IMR-90 (cell line): ENCODE measurements at regions not wholly inside any gene's neighbourhood (a gene's known extent, or its start where the extent isn't known, plus 50 kb on each side); places are given as distances from the start of the nearest gene placed in this dataset.

Experiments
- ATAC-seq: fragments of 200-7000 bp; cut with Tn5 transposase; 2 replicates; pipeline ENCODE4 v1.9.1; 2020; ENCODE audit warnings: low read depth, mild to moderate bottlenecking, moderate library complexity
- BruUV-seq: library from RNA; stranded (reverse); fragments of 400-500 nt; replicated peaks from 2 replicates; lab custom pipeline; 2021; lab: Mats Ljungman, UMichigan
- CTCF ChIA-PET: fragments of 300-600 bp; formaldehyde crosslinking; extraction: SDS; loops from one replicate; lab custom pipeline; 2021; ENCODE audit warnings: antibody characterized with exemption; lab: Yijun Ruan, JAX
- POLR2A ChIA-PET: fragments of 300-600 bp; sonication (Branson Sonifier 250); formaldehyde crosslinking; loops from one replicate; lab custom pipeline; 2022; ENCODE audit warnings: antibody characterized with exemption; ENCODE audit not compliant: unreplicated experiment; lab: Charles Lee
- DNase-seq: peaks from one replicate; pipeline ENCODE4 v3.0.0; 2013
- H2AFZ ChIP-seq: replicated peaks from 2 replicates; pipeline ENCODE3; 2013; ENCODE audit warnings: low read length, mild to moderate bottlenecking; ENCODE audit not compliant: poor library complexity
- H2AK5ac ChIP-seq: 2 replicates; pipeline ENCODE4 v1.6.1; 2013; ENCODE audit warnings: low read depth, low read length, inconsistent platforms
- H2AK9ac ChIP-seq: replicated peaks from 2 replicates; pipeline ENCODE3; 2013; ENCODE audit warnings: mild to moderate bottlenecking, low read depth, low read length, moderate library complexity; ENCODE audit not compliant: poor library complexity
- H2BK120ac ChIP-seq: 2 replicates; pipeline ENCODE4 v1.6.1; 2013; ENCODE audit warnings: low read depth, low read length, inconsistent platforms
- H2BK15ac ChIP-seq: 3 replicates; pipeline ENCODE4 v1.6.1; 2013; ENCODE audit warnings: low read depth, low read length, inconsistent platforms
- H2BK20ac ChIP-seq: 2 replicates; pipeline ENCODE4 v1.6.1; 2013; ENCODE audit warnings: low read depth, mild to moderate bottlenecking, inconsistent platforms, low read length, moderate library complexity
- H2BK5ac ChIP-seq: 2 replicates; pipeline ENCODE4 v1.6.1; 2013; ENCODE audit warnings: mild to moderate bottlenecking, low read depth, low read length, inconsistent platforms; ENCODE audit not compliant: poor library complexity, severe bottlenecking
- H3K14ac ChIP-seq: replicated peaks from 2 replicates; pipeline ENCODE4 v1.6.1; 2013; ENCODE audit warnings: low read depth, low read length, inconsistent platforms
- H3K18ac ChIP-seq: 2 replicates; pipeline ENCODE4 v1.6.1; 2013; ENCODE audit warnings: low read depth, low read length, control low read depth
- H3K23ac ChIP-seq: 2 replicates; pipeline ENCODE4 v1.6.1; 2013; ENCODE audit warnings: low read depth, low read length, inconsistent platforms
- H3K27ac ChIP-seq: 2 replicates; pipeline ENCODE4 v1.5.1; 2013; ENCODE audit warnings: mild to moderate bottlenecking, control low read depth, low read length; ENCODE audit not compliant: insufficient read depth
- H3K27me3 ChIP-seq: 2 replicates; pipeline ENCODE4 v1.6.1; 2013; ENCODE audit warnings: low read length; ENCODE audit not compliant: control insufficient read depth, insufficient read depth
- H3K36me3 ChIP-seq: 2 replicates; pipeline ENCODE4 v1.6.1; 2013; ENCODE audit warnings: low read length, mixed read lengths; ENCODE audit not compliant: control insufficient read depth, insufficient read depth
- H3K4ac ChIP-seq: 2 replicates; pipeline ENCODE4 v1.6.1; 2013; ENCODE audit warnings: low read depth, low read length, inconsistent platforms
- H3K4me1 ChIP-seq: 2 replicates; pipeline ENCODE4 v1.6.1; 2013; ENCODE audit warnings: low read length, mixed read lengths; ENCODE audit not compliant: control insufficient read depth, insufficient read depth
- H3K4me2 ChIP-seq: 2 replicates; pipeline ENCODE4 v1.6.1; 2013; ENCODE audit warnings: low read depth, mild to moderate bottlenecking, control low read depth, low read length, moderate library complexity
- H3K4me3 ChIP-seq: 2 replicates; pipeline ENCODE4 v1.5.1; 2013; ENCODE audit warnings: low read depth, mild to moderate bottlenecking, control low read depth, low read length, moderate library complexity; ENCODE audit not compliant: insufficient read depth
- H3K56ac ChIP-seq: 2 replicates; pipeline ENCODE4 v1.6.1; 2013; ENCODE audit warnings: low read length, inconsistent platforms; ENCODE audit not compliant: insufficient read depth; ENCODE audit errors: extremely low read depth
- H3K79me1 ChIP-seq, 2 experiments: 2 replicates each; pipeline ENCODE4 v1.6.1; 2013; ENCODE audit warnings: low read length in 2 of 2, inconsistent platforms in 1 of 2, low read depth in 1 of 2
- H3K9ac ChIP-seq: 2 replicates; pipeline ENCODE4 v1.6.1; 2013; ENCODE audit warnings: low read depth, low read length, control low read depth
- H3K9me1 ChIP-seq: 2 replicates; pipeline ENCODE4 v1.6.1; 2013; ENCODE audit warnings: low read length, inconsistent platforms; ENCODE audit not compliant: insufficient read depth
- H3K9me3 ChIP-seq: 2 replicates; pipeline ENCODE4 v1.6.1; 2013; ENCODE audit warnings: low read length; ENCODE audit not compliant: control insufficient read depth, insufficient read depth
- H4K20me1 ChIP-seq: 2 replicates; pipeline ENCODE4 v1.6.1; 2013; ENCODE audit warnings: low read length, inconsistent platforms; ENCODE audit not compliant: insufficient read depth
- H4K5ac ChIP-seq: 2 replicates; pipeline ENCODE4 v1.6.1; 2013; ENCODE audit warnings: mild to moderate bottlenecking, low read depth, low read length, control low read depth
- H4K8ac ChIP-seq, 2 experiments: 2 replicates each; pipeline ENCODE4 v1.6.1; 2013; ENCODE audit warnings: low read depth in 2 of 2, low read length in 2 of 2, control low read depth in 1 of 2, inconsistent platforms in 1 of 2
- H4K91ac ChIP-seq: 2 replicates; pipeline ENCODE4 v1.6.1; 2013; ENCODE audit warnings: low read depth, low read length, inconsistent platforms; ENCODE audit not compliant: insufficient read depth
- BHLHE40 ChIP-seq: fragments of 150-350 bp; IDR thresholded peaks from 2 replicates; pipeline ENCODE4 v1.6.1; 2016; ENCODE audit warnings: mild to moderate bottlenecking, low read depth, low read length
- CEBPB ChIP-seq: IDR thresholded peaks from 2 replicates; pipeline ENCODE4 v1.6.1; 2012; ENCODE audit warnings: low read depth, low read length, improper control_type of control experiment
- CHD1 ChIP-seq: IDR thresholded peaks from 2 replicates; pipeline ENCODE4 v1.6.1; 2012; ENCODE audit warnings: low read depth, low read length, improper control_type of control experiment
- CTCF ChIP-seq: conservative IDR thresholded peaks from 2 replicates; pipeline ENCODE4 v1.5.1; 2012; ENCODE audit warnings: mild to moderate bottlenecking, low read depth, low read length, improper control_type of control experiment
- ELK1 ChIP-seq: fragments of 150-350 bp; IDR thresholded peaks from 2 replicates; pipeline ENCODE4 v1.6.1; 2016; ENCODE audit warnings: low read depth, mild to moderate bottlenecking, low read length, moderate library complexity, borderline replicate concordance
- MXI1 ChIP-seq: IDR thresholded peaks from 2 replicates; pipeline ENCODE4 v1.6.1; 2012; ENCODE audit warnings: low read depth, mild to moderate bottlenecking, low read length, moderate library complexity, borderline replicate concordance
- POLR2A ChIP-seq: IDR thresholded peaks from 2 replicates; pipeline ENCODE4 v1.6.1; 2012; ENCODE audit warnings: mild to moderate bottlenecking, low read depth, low read length
- RFX5 ChIP-seq: IDR thresholded peaks from 2 replicates; pipeline ENCODE4 v1.8.0; 2012; ENCODE audit warnings: low read depth, mild to moderate bottlenecking, low read length, moderate library complexity
- USF2 ChIP-seq: fragments of 150-350 bp; IDR thresholded peaks from 2 replicates; pipeline ENCODE4 v1.6.1; 2017; ENCODE audit warnings: mild to moderate bottlenecking, antibody characterized with exemption, low read length, low read depth
- WGBS, 2 experiments: methylation state at CpG; one replicate each; pipeline versions ENCODE4 v1.1.5 to v1.1.7; 2013; ENCODE audit warnings: missing lambda C conversion rate in 2 of 2; ENCODE audit not compliant: insufficient read length in 1 of 2; ENCODE audit errors: extremely low coverage in 2 of 2; 5-methylcytosine and 5-hydroxymethylcytosine counted together
- dilution Hi-C: fragments of 300-500 bp; cut with HindIII; formaldehyde crosslinking; loops from one replicate; pipeline ENCODE4 v1.14.3; 2018; ENCODE audit warnings: low sequenced_read_pairs; ENCODE audit not compliant: unreplicated experiment
- in situ Hi-C: fragments of 300-500 bp; cut with MboI; formaldehyde crosslinking; loops from 3 replicates; pipeline ENCODE4 v1.14.3; 2019; ENCODE audit warnings: low sequenced_read_pairs, inconsistent platforms, mixed read lengths
- intact Hi-C: fragments of 100-400 bp; cut with micrococcal nuclease; formaldehyde crosslinking; loops from 2 replicates; pipeline ENCODE4 v1.10.0; 2022

- Histone ChIP-seq H3K4me1 (no peaks in the 10 kb centered on the region), H4K91ac (no peak overlapping the region), H4K5ac (no peak overlapping the region), H3K9me3 (no peaks in the 10 kb centered on the region), H3K18ac (no peak overlapping the region), H2BK15ac (no peak overlapping the region), H3K36me3 (no peaks in the 10 kb centered on the region), H2BK20ac (no peak overlapping the region), H3K23ac (no peak overlapping the region), H2BK5ac (no peak overlapping the region), H3K9ac (no peak overlapping the region), H2AK9ac (no peak overlapping the region), H2BK120ac (no peak overlapping the region), H2AFZ (no peak overlapping the region), H2AK5ac (no peak overlapping the region), H3K4me3 (no peak overlapping the region), H3K56ac (no peak overlapping the region), H3K27ac (no peak overlapping the region), H3K4ac (no peak overlapping the region), H4K8ac (no peak overlapping the region), H3K79me1 (no peaks in the 10 kb centered on the region), H3K27me3 (no peaks in the 10 kb centered on the region), H3K4me2 (no peak overlapping the region), H4K20me1 (no peaks in the 10 kb centered on the region), H3K14ac (no peak overlapping the region), H3K9me1 (no peaks in the 10 kb centered on the region)
- dilution Hi-C loops (no loop called here), in situ Hi-C loops (no loop called here), intact Hi-C loops (no loop called here)
- DNase-seq = no peak
- no peak for ATAC-seq
- BruUV-seq = no TSS peak
- ChIA-PET CTCF (interaction anchor here (1.3 kb wide), 1 partner anchor 10 kb away, joined by 3 read pairs; no protein-coding TSS in a partner anchor), POLR2A (no interaction called here)
- WGBS, 2 experiments = no CpG with 5 or more reads among the region's 2 CpGs
- TF ChIP-seq BHLHE40 (no peak), USF2 (no peak), CTCF (no peak), CEBPB (no peak), MXI1 (no peak), ELK1 (no peak), RFX5 (no peak), CHD1 (no peak), POLR2A (no peak)
Measured at GRCh38 chr6:91509039-91509438, 922.2 kb upstream of the MAP3K7 start.
